Neural progenitor cell (in vitro differentiated cells): ENCODE measurements at regions not wholly inside any gene's neighbourhood (a gene's known extent, or its start where the extent isn't known, plus 50 kb on each side); places are given as distances from the start of the nearest gene placed in this dataset.

Experiments used
- DNase-seq: peaks from one replicate; pipeline ENCODE4 v3.0.0-alpha.2; 2016; ENCODE audit warnings: low spot score
- H2AFZ ChIP-seq: fragments of 200-600 bp; sonication (generic); replicated peaks from 2 replicates; pipeline ENCODE4 v1.6.1; 2016; ENCODE audit warnings: antibody characterized with exemption
- H3F3A ChIP-seq: fragments of 200-600 bp; sonication (generic); 2 replicates; pipeline ENCODE4 v1.6.1; 2016; ENCODE audit warnings: antibody characterized with exemption, low read depth
- H3K27ac ChIP-seq: fragments of 200-600 bp; sonication (generic); 2 replicates; pipeline ENCODE4 v1.5.1; 2016; ENCODE audit warnings: mild to moderate bottlenecking
- H3K27me3 ChIP-seq: fragments of 200-600 bp; sonication (generic); 2 replicates; pipeline ENCODE4 v1.6.1; 2016; ENCODE audit warnings: mild to moderate bottlenecking, moderate library complexity
- H3K36me3 ChIP-seq: fragments of 200-600 bp; sonication (generic); 2 replicates; pipeline ENCODE4 v1.5.1; 2016
- H3K4me1 ChIP-seq: fragments of 200-600 bp; sonication (generic); 2 replicates; pipeline ENCODE4 v1.6.1; 2016; ENCODE audit warnings: mixed run types
- H3K4me2 ChIP-seq: fragments of 200-600 bp; sonication (generic); 2 replicates; pipeline ENCODE4 v1.6.1; 2016
- H3K4me3 ChIP-seq: fragments of 200-600 bp; sonication (generic); 2 replicates; pipeline ENCODE4 v1.5.1; 2016
- H3K79me2 ChIP-seq: fragments of 200-600 bp; sonication (generic); 2 replicates; pipeline ENCODE4 v1.6.1; 2016; ENCODE audit warnings: low read depth
- H3K9ac ChIP-seq: fragments of 200-600 bp; sonication (generic); 2 replicates; pipeline ENCODE4 v1.6.1; 2016
- H3K9me3 ChIP-seq: fragments of 200-600 bp; sonication (generic); 2 replicates; pipeline ENCODE4 v1.5.1; 2016; ENCODE audit warnings: low read depth
- H4K20me1 ChIP-seq: fragments of 200-600 bp; sonication (generic); 2 replicates; pipeline ENCODE4 v1.6.1; 2016; ENCODE audit warnings: low read depth
- H3K27ac Mint-ChIP-seq: 3 replicates; pipeline ENCODE4 v1.8.0; 2021; ENCODE audit warnings: mixed read lengths
- H3K27me3 Mint-ChIP-seq: 2 replicates; pipeline ENCODE4 v1.8.0; 2022; ENCODE audit warnings: low read depth, mild to moderate bottlenecking, inconsistent platforms, moderate library complexity, mixed read lengths; ENCODE audit not compliant: insufficient read depth
- H3K36me3 Mint-ChIP-seq: 3 replicates; pipeline ENCODE4 v1.8.0; 2021; ENCODE audit warnings: mixed read lengths
- H3K4me1 Mint-ChIP-seq: 3 replicates; pipeline ENCODE4 v1.8.0; 2021; ENCODE audit warnings: mixed read lengths
- H3K4me3 Mint-ChIP-seq: 3 replicates; pipeline ENCODE4 v1.8.0; 2021; ENCODE audit warnings: mild to moderate bottlenecking, moderate library complexity, mixed read lengths
- H3K9me3 Mint-ChIP-seq: 3 replicates; pipeline ENCODE4 v1.8.0; 2020; ENCODE audit warnings: mixed read lengths
- CTCF ChIP-seq: fragments of 200-600 bp; sonication (generic); IDR thresholded peaks from 2 replicates; pipeline ENCODE4 v1.5.1; 2017; ENCODE audit warnings: antibody characterized with exemption, mild to moderate bottlenecking
- EZH2 ChIP-seq: fragments of 200-600 bp; sonication (generic); IDR thresholded peaks from 2 replicates; pipeline ENCODE4 v1.6.1; 2017; ENCODE audit warnings: antibody characterized with exemption, mild to moderate bottlenecking, moderate library complexity
- EZH2phosphoT487 ChIP-seq: fragments of 200-600 bp; sonication (generic); IDR thresholded peaks from 2 replicates; pipeline ENCODE4 v1.6.1; 2017; ENCODE audit warnings: antibody characterized with exemption

GRCh38 chr2:67702937-67703336 is 305.8 kb downstream of the ETAA1 start:
- H4K20me1 ChIP-seq, result no peaks in the 10 kb centered on the region
- TF ChIP-seq CTCF, result no peak
- no peak for TF ChIP-seq EZH2
- TF ChIP-seq EZH2phosphoT487, result no peak
- H3K27me3 ChIP-seq, result no peaks in the 10 kb centered on the region
- H3K27ac ChIP-seq, result no peak overlapping the region
- H3K9me3 Mint-ChIP-seq, result no peaks in the 10 kb centered on the region
- no peaks in the 10 kb centered on the region for H3K4me1 ChIP-seq
- no peak overlapping the region for H3K4me2 ChIP-seq
- no peaks in the 10 kb centered on the region for H3K79me2 ChIP-seq
- H3K4me3 ChIP-seq, result no peak overlapping the region
- H3K4me3 Mint-ChIP-seq, result no peak overlapping the region
- no peak for DNase-seq
- H3F3A ChIP-seq, result no peaks in the 10 kb centered on the region
- no peak overlapping the region for H2AFZ ChIP-seq
- no peak overlapping the region for H3K27ac Mint-ChIP-seq
- H3K4me1 Mint-ChIP-seq, result peaks cover 2% of the 10 kb centered on the region
- H3K9ac ChIP-seq, result no peak overlapping the region
- no peaks in the 10 kb centered on the region for H3K9me3 ChIP-seq
- no peaks in the 10 kb centered on the region for H3K36me3 Mint-ChIP-seq
- no peaks in the 10 kb centered on the region for H3K36me3 ChIP-seq
- no peaks in the 10 kb centered on the region for H3K27me3 Mint-ChIP-seq

GRCh38 chr2:67706082-67706481 is 308.9 kb downstream of the ETAA1 start:
- no peak overlapping the region for H3K4me3 Mint-ChIP-seq
- H3K9me3 ChIP-seq, result no peaks in the 10 kb centered on the region
- no peaks in the 10 kb centered on the region for H3K79me2 ChIP-seq
- H3K27ac ChIP-seq, result no peak overlapping the region
- no peak overlapping the region for H2AFZ ChIP-seq
- H3K27ac Mint-ChIP-seq, result no peak overlapping the region
- no peaks in the 10 kb centered on the region for H3K36me3 Mint-ChIP-seq
- no peaks in the 10 kb centered on the region for H3K36me3 ChIP-seq
- peaks cover 14% of the 10 kb centered on the region for H3K4me1 Mint-ChIP-seq
- DNase-seq, result no peak
- H3K9ac ChIP-seq, result no peak overlapping the region
- H3K9me3 Mint-ChIP-seq, result no peaks in the 10 kb centered on the region
- no peak overlapping the region for H3K4me2 ChIP-seq
- TF ChIP-seq CTCF (no peak), EZH2 (no peak), EZH2phosphoT487 (no peak)
- no peaks in the 10 kb centered on the region for H3K27me3 ChIP-seq
- H3K27me3 Mint-ChIP-seq, result peaks cover 3% of the 10 kb centered on the region
- no peak overlapping the region for H3K4me3 ChIP-seq
- no peaks in the 10 kb centered on the region for H3K4me1 ChIP-seq
- no peaks in the 10 kb centered on the region for H3F3A ChIP-seq
- H4K20me1 ChIP-seq, result no peaks in the 10 kb centered on the region

- Histone ChIP-seq H3K79me2 (no peaks in the 10 kb centered on the region), H3K9me3 (no peaks in the 10 kb centered on the region), H3F3A (no peaks in the 10 kb centered on the region), H2AFZ (no peak overlapping the region), H3K36me3 (no peaks in the 10 kb centered on the region), H3K27me3 (no peaks in the 10 kb centered on the region), H3K9ac (no peak overlapping the region), H3K4me2 (no peak overlapping the region), H3K4me3 (no peak overlapping the region), H4K20me1 (no peaks in the 10 kb centered on the region), H3K4me1 (no peaks in the 10 kb centered on the region), H3K27ac (no peak overlapping the region)
- TF ChIP-seq EZH2phosphoT487 (no peak), EZH2 (no peak), CTCF (no peak)
- H3K27ac Mint-ChIP-seq, result no peak overlapping the region
- H3K4me3 Mint-ChIP-seq, result no peak overlapping the region
- H3K36me3 Mint-ChIP-seq, result no peaks in the 10 kb centered on the region
- no peaks in the 10 kb centered on the region for H3K9me3 Mint-ChIP-seq
- H3K27me3 Mint-ChIP-seq, result peaks cover 3% of the 10 kb centered on the region
- no peak for DNase-seq
- H3K4me1 Mint-ChIP-seq, result peaks cover 23% of the 10 kb centered on the region
Observed at GRCh38 chr2:67707896-67708295, 310.8 kb downstream of the ETAA1 start.

- H3K27me3 ChIP-seq, result no peaks in the 10 kb centered on the region
- Mint-ChIP-seq H3K4me1 (peaks cover 23% of the 10 kb centered on the region), H3K9me3 (no peaks in the 10 kb centered on the region), H3K4me3 (no peak overlapping the region), H3K27me3 (peaks cover 3% of the 10 kb centered on the region), H3K27ac (no peak overlapping the region), H3K36me3 (no peaks in the 10 kb centered on the region)
- no peaks in the 10 kb centered on the region for H3K36me3 ChIP-seq
- H3K9me3 ChIP-seq, result no peaks in the 10 kb centered on the region
- no peak overlapping the region for H2AFZ ChIP-seq
- H4K20me1 ChIP-seq, result no peaks in the 10 kb centered on the region
- no peak for DNase-seq
- H3K4me2 ChIP-seq, result no peak overlapping the region
- H3F3A ChIP-seq, result no peaks in the 10 kb centered on the region
- no peak overlapping the region for H3K4me3 ChIP-seq
- no peak overlapping the region for H3K9ac ChIP-seq
- H3K4me1 ChIP-seq, result no peaks in the 10 kb centered on the region
- H3K79me2 ChIP-seq, result no peaks in the 10 kb centered on the region
- TF ChIP-seq EZH2 (no peak), CTCF (no peak), EZH2phosphoT487 (no peak)
- no peak overlapping the region for H3K27ac ChIP-seq
Observed at GRCh38 chr2:67709835-67710234, 312.7 kb downstream of the ETAA1 start.
